Activated CD4-positive, alpha-beta memory T cell treated with anti-CD3 and anti-CD28 coated beads, Interleukin-2, amount 10 ng/mL, durations not matched to agents 7 days and 5 days (primary cell): ENCODE measurements at regions not wholly inside any gene's neighbourhood (a gene's known extent, or its start where the extent isn't known, plus 50 kb on each side); places are given as distances from the start of the nearest gene placed in this dataset.

Source experiments
- CTCF ChIA-PET: fragments of 350-600 bp; sonication (Branson Sonifier 250); formaldehyde crosslinking; loops from one replicate; lab custom pipeline; 2021; ENCODE audit warnings: antibody characterized with exemption, inconsistent platforms; lab: Charles Lee
- POLR2A ChIA-PET: fragments of 350-600 bp; sonication (Branson Sonifier 250); formaldehyde crosslinking; loops from one replicate; lab custom pipeline; 2021; ENCODE audit warnings: antibody characterized with exemption; lab: Charles Lee
- DNase-seq: peaks from one replicate; pipeline ENCODE4 v3.0.0-alpha.2; 2020
- H3K27ac Mint-ChIP-seq: one replicate; pipeline ENCODE4 v1.8.0; 2021; ENCODE audit warnings: mild to moderate bottlenecking, mixed read lengths
- H3K27me3 Mint-ChIP-seq: one replicate; pipeline ENCODE4 v1.8.0; 2021; ENCODE audit warnings: mixed read lengths
- H3K36me3 Mint-ChIP-seq: one replicate; pipeline ENCODE4 v1.8.0; 2021; ENCODE audit warnings: low read depth, mixed read lengths
- H3K4me1 Mint-ChIP-seq: one replicate; pipeline ENCODE4 v1.8.0; 2021; ENCODE audit warnings: mixed read lengths
- H3K4me3 Mint-ChIP-seq: one replicate; pipeline ENCODE4 v1.8.0; 2021; ENCODE audit warnings: mild to moderate bottlenecking, mixed read lengths
- H3K9me3 Mint-ChIP-seq: one replicate; pipeline ENCODE4 v1.8.0; 2021; ENCODE audit warnings: mixed read lengths

DNA sequence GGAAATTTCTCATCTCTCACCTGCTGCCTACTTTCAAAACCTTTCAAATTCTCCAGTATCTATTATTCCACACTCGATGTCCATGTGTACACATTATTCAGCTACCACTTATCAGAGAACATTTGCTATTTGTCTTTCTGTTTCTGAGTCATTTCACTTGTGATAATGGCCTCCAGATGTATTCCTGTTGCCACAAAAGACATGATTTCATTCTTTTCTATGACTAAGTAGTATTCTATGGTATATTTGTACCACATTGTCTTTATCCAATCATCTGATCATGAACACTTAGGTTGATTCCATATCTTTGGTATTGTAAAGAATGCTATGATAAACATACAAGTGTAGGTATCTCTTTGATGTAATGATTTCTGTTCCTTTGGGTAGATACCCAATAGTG, 310.1 kb upstream of the SPOCK3 start:
- CTCF ChIA-PET = no interaction called here
- no peaks in the 10 kb centered on the region for H3K27me3 Mint-ChIP-seq
- peaks cover 8% of the 10 kb centered on the region for H3K9me3 Mint-ChIP-seq
- no peaks in the 10 kb centered on the region for H3K4me1 Mint-ChIP-seq
- H3K36me3 Mint-ChIP-seq = no peaks in the 10 kb centered on the region
- no peak overlapping the region for H3K27ac Mint-ChIP-seq
- DNase-seq = no peak
- POLR2A ChIA-PET = no interaction called here
- H3K4me3 Mint-ChIP-seq = no peak overlapping the region

DNA sequence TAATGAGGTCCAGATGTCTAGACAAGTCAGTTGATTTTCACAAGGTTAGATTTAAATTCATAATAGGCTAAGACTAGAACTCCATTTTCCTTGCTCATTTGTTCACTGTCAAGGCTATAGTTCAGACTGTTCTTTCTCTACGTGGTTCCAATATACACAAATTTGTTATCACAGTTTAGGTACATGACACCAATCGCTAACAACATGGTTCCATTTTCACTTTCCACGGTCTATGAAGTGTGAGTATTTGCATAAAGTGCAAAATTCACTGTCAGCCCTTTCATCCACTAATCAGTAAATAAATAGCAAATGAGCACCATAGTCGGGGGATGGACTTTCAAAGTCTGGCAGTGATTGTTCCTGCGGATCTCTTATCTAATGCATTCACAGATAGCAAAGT, 315.7 kb upstream of the SPOCK3 start:
- Mint-ChIP-seq H3K9me3 (peaks cover 3% of the 10 kb centered on the region), H3K4me1 (no peaks in the 10 kb centered on the region), H3K27ac (no peak overlapping the region), H3K4me3 (no peak overlapping the region), H3K27me3 (no peaks in the 10 kb centered on the region), H3K36me3 (no peaks in the 10 kb centered on the region)
- POLR2A ChIA-PET = no interaction called here
- DNase-seq = no peak
- CTCF ChIA-PET = no interaction called here

GRCh38 chr4:167555338-167556022, 321.2 kb upstream of the SPOCK3 start:
- no peak for DNase-seq
- CTCF ChIA-PET = no interaction called here
- Mint-ChIP-seq H3K27ac (no peak overlapping the region), H3K4me3 (no peak overlapping the region), H3K27me3 (no peaks in the 10 kb centered on the region), H3K36me3 (no peaks in the 10 kb centered on the region), H3K4me1 (no peaks in the 10 kb centered on the region), H3K9me3 (peaks cover 6% of the 10 kb centered on the region)
- POLR2A ChIA-PET = no interaction called here

- POLR2A ChIA-PET = no interaction called here
- CTCF ChIA-PET = interaction anchor here (0.7 kb wide), 1 partner anchor 311 kb away, joined by 4 read pairs; no protein-coding TSS in a partner anchor
- Mint-ChIP-seq H3K4me1 (no peaks in the 10 kb centered on the region), H3K4me3 (no peak overlapping the region), H3K9me3 (peaks cover 17% of the 10 kb centered on the region), H3K27me3 (no peaks in the 10 kb centered on the region), H3K36me3 (no peaks in the 10 kb centered on the region), H3K27ac (no peak overlapping the region)
- no peak for DNase-seq
Measured at GRCh38 chr4:167578906-167579305, 344.6 kb upstream of the SPOCK3 start.

GRCh38 chr4:167581449-167581965, 347.2 kb upstream of the SPOCK3 start:
- Mint-ChIP-seq H3K4me3 (no peak overlapping the region), H3K4me1 (no peaks in the 10 kb centered on the region), H3K27me3 (no peaks in the 10 kb centered on the region), H3K9me3 (peaks cover 19% of the 10 kb centered on the region), H3K27ac (no peak overlapping the region), H3K36me3 (no peaks in the 10 kb centered on the region)
- no peak for DNase-seq
- ChIA-PET POLR2A (no interaction called here), CTCF (no interaction called here)

GRCh38 chr4:167587361-167587760, 353.1 kb upstream of the SPOCK3 start:
- H3K27me3 Mint-ChIP-seq = no peaks in the 10 kb centered on the region
- no peak overlapping the region for H3K4me3 Mint-ChIP-seq
- no peak for DNase-seq
- ChIA-PET POLR2A (no interaction called here), CTCF (no interaction called here)
- H3K36me3 Mint-ChIP-seq = no peaks in the 10 kb centered on the region
- H3K27ac Mint-ChIP-seq = no peak overlapping the region
- peaks cover 14% of the 10 kb centered on the region for H3K9me3 Mint-ChIP-seq
- H3K4me1 Mint-ChIP-seq = no peaks in the 10 kb centered on the region

DNA sequence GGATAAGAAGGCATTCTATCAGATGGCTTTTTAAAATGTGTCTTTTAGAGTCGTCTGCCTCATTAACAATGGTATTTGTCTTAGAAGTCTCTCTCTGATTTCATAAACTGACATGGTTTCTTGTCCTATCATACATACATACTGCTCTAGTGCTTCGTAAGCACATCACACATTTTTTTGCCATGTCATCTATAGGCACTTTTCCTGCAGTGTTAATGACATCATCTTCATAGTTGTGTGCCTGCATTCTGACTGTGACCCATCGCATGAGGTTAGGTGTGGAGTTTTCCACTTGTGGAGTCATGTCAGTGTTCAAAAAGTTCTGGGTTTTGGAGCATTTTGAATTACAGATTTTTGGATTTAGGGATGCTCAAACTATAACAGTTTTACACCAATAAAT, 361.6 kb upstream of the SPOCK3 start:
- H3K36me3 Mint-ChIP-seq = no peaks in the 10 kb centered on the region
- no peaks in the 10 kb centered on the region for H3K27me3 Mint-ChIP-seq
- no peak overlapping the region for H3K27ac Mint-ChIP-seq
- no peaks in the 10 kb centered on the region for H3K4me1 Mint-ChIP-seq
- DNase-seq = no peak
- H3K4me3 Mint-ChIP-seq = no peak overlapping the region
- ChIA-PET POLR2A (no interaction called here), CTCF (no interaction called here)
- no peaks in the 10 kb centered on the region for H3K9me3 Mint-ChIP-seq

DNA sequence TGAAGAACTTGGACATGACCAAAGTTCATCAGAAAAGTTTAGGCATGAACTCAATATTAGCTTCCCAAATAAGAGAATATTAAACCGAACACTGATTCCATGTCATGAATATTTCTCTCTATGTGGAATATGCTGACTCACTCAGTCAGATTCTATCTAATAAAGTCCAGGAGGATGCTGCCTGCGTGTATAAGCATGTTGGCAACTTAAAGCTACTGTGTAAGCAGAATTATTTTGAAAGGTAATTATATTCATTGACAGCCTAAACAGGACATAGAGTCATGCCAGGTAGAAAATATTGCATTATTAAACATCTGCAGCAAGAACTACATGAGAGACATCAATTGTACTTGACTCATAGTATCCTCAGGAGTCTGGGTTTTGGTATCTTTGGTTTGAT, 367.9 kb upstream of the SPOCK3 start:
- Mint-ChIP-seq H3K36me3 (no peaks in the 10 kb centered on the region), H3K27me3 (no peaks in the 10 kb centered on the region), H3K4me1 (no peaks in the 10 kb centered on the region), H3K27ac (no peak overlapping the region), H3K9me3 (no peaks in the 10 kb centered on the region), H3K4me3 (no peak overlapping the region)
- CTCF ChIA-PET = no interaction called here
- no peak for DNase-seq
- POLR2A ChIA-PET = no interaction called here

- H3K4me1 Mint-ChIP-seq = no peaks in the 10 kb centered on the region
- ChIA-PET CTCF (no interaction called here), POLR2A (no interaction called here)
- H3K9me3 Mint-ChIP-seq = no peaks in the 10 kb centered on the region
- H3K27me3 Mint-ChIP-seq = no peaks in the 10 kb centered on the region
- DNase-seq = no peak
- H3K36me3 Mint-ChIP-seq = no peaks in the 10 kb centered on the region
- H3K4me3 Mint-ChIP-seq = no peak overlapping the region
- no peak overlapping the region for H3K27ac Mint-ChIP-seq
Measured at GRCh38 chr4:167606551-167606950, 372.3 kb upstream of the SPOCK3 start.

DNA sequence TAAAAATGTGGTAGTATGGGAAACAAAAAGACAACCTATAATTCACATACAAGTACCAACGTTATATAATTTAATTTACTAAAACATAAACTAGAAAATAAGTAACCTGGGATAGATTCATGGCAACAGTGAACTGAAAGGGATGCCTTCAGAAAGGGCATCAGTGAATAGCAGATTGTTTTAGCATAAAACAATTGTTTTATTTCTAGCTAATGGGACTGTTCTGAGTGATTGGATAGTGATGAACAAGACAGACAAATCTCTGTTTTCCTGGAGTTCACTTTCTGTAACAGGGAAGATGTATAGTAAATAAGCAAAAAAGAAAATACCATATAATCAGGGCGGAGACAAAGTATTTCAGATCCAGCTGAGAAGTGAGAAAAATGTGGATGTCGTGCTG, 379.1 kb upstream of the SPOCK3 start:
- H3K4me3 Mint-ChIP-seq = no peak overlapping the region
- no peaks in the 10 kb centered on the region for H3K4me1 Mint-ChIP-seq
- no peaks in the 10 kb centered on the region for H3K36me3 Mint-ChIP-seq
- no peak overlapping the region for H3K27ac Mint-ChIP-seq
- DNase-seq = no peak
- no peaks in the 10 kb centered on the region for H3K9me3 Mint-ChIP-seq
- ChIA-PET POLR2A (no interaction called here), CTCF (no interaction called here)
- no peaks in the 10 kb centered on the region for H3K27me3 Mint-ChIP-seq

- no peak overlapping the region for H3K4me3 Mint-ChIP-seq
- H3K9me3 Mint-ChIP-seq = no peaks in the 10 kb centered on the region
- ChIA-PET CTCF (no interaction called here), POLR2A (no interaction called here)
- DNase-seq = no peak
- no peaks in the 10 kb centered on the region for H3K36me3 Mint-ChIP-seq
- no peaks in the 10 kb centered on the region for H3K27me3 Mint-ChIP-seq
- no peak overlapping the region for H3K27ac Mint-ChIP-seq
- no peaks in the 10 kb centered on the region for H3K4me1 Mint-ChIP-seq
Measured at GRCh38 chr4:167614866-167615265, 380.6 kb upstream of the SPOCK3 start.

- Mint-ChIP-seq H3K27me3 (no peaks in the 10 kb centered on the region), H3K4me1 (no peaks in the 10 kb centered on the region), H3K27ac (no peak overlapping the region), H3K9me3 (peaks cover 4% of the 10 kb centered on the region), H3K4me3 (no peak overlapping the region), H3K36me3 (no peaks in the 10 kb centered on the region)
- POLR2A ChIA-PET = no interaction called here
- CTCF ChIA-PET = no interaction called here
- DNase-seq = no peak
Measured at GRCh38 chr4:167616476-167616875, 382.2 kb upstream of the SPOCK3 start.

DNA sequence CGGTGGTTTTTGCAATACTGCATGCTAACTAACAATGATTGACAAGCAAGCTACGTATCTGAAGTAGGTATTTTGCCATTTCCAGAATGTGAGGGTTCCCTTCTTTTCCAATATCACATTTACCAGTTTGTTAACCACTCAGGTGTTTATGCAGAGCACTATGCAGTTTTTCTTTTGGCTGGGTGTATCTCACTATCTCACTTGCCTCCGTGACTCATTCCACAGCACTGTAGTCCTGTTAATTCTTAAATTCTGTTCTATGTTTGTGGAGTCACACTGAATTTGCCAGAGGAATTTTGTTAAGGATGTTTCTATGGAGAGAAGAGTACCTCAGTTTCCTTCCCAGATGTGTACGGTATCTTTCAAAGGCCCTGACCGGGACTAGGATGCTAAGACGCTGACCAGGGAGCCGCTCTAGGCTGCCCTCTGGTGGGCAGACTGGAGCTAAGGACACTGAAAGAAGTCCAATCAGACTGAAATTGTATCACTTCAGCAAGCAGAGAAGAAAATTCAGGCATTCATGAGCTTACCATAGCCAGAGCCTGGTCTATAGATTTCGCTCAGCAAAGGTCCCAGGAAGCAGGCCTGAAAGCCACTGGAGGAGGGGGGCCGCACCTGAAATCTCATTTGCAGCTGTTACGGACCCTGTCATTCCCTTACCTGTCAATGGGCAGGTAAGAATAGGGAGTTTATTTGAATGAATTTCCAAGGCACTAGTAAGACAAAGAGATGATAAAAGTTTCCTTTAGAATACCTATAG, 388.4 kb upstream of the SPOCK3 start:
- Mint-ChIP-seq H3K9me3 (peaks cover 4% of the 10 kb centered on the region), H3K27ac (no peak overlapping the region), H3K4me3 (no peak overlapping the region), H3K36me3 (no peaks in the 10 kb centered on the region), H3K4me1 (no peaks in the 10 kb centered on the region), H3K27me3 (no peaks in the 10 kb centered on the region)
- ChIA-PET CTCF (interaction anchor here (0.9 to 1.3 kb wide), 2 partner anchors 598 to 601 kb away, joined by 3 read pairs; no protein-coding TSS in a partner anchor), POLR2A (no interaction called here)
- DNase-seq = peak; percentile 39

DNA sequence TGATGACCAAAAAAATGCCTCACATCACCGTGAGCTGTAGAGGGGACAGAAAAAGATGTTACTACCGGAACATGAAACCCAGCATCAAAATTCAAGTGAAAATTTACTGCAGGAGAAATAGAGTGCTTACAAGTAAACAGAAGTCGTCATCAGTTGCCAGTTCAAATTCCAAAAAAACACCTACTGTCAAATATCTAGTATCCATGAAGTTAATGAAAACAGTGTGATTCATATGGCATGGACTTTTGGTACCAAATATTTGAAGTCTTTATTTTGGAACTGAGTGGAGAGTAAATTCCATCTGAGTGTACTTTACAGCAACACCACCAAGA, 388.9 kb upstream of the SPOCK3 start:
- POLR2A ChIA-PET = no interaction called here
- H3K27ac Mint-ChIP-seq = no peak overlapping the region
- no peaks in the 10 kb centered on the region for H3K36me3 Mint-ChIP-seq
- peaks cover 4% of the 10 kb centered on the region for H3K9me3 Mint-ChIP-seq
- CTCF ChIA-PET = interaction anchor here (1.3 kb wide), 1 partner anchor 599 kb away, joined by 3 read pairs; no protein-coding TSS in a partner anchor
- no peaks in the 10 kb centered on the region for H3K27me3 Mint-ChIP-seq
- H3K4me1 Mint-ChIP-seq = no peaks in the 10 kb centered on the region
- no peak overlapping the region for H3K4me3 Mint-ChIP-seq
- DNase-seq = no peak
